Ovary (tissue), 7 donors: ENCODE measurements at regions not wholly inside any gene's neighbourhood (a gene's known extent, or its start where the extent isn't known, plus 50 kb on each side); places are given as distances from the start of the nearest gene placed in this dataset.

Source experiments
- DNase-seq, 5 donors: peaks; one replicate each; pipeline ENCODE4 v3.0.0-alpha.2; 2019 to 2020
- H3K27ac ChIP-seq, 2 donors: fragments of 200-600 bp; one replicate each; pipeline versions ENCODE4 v1.5.1 to v1.8.0; 2019 to 2022
- H3K27me3 ChIP-seq: fragments of 200-600 bp; one replicate; pipeline ENCODE4 v1.8.0; 2022
- H3K36me3 ChIP-seq: fragments of 200-600 bp; sonication (generic); one replicate; pipeline ENCODE4 v1.5.1; 2019
- H3K4me1 ChIP-seq: one replicate; pipeline ENCODE4 v1.8.1; 2013; ENCODE audit warnings: mild to moderate bottlenecking, moderate library complexity; ENCODE audit not compliant: insufficient read depth
- H3K4me3 ChIP-seq: fragments of 200-600 bp; sonication (generic); one replicate; pipeline ENCODE4 v1.5.1; 2017
- H3K9me3 ChIP-seq, 2 donors: fragments of 200-600 bp in 1 of 2; sonication (generic) in 1 of 2; one replicate each; pipeline versions ENCODE4 v1.5.1 to v1.8.1; 2013 to 2019; ENCODE audit warnings: mild to moderate bottlenecking in 1 of 2, moderate library complexity in 1 of 2
- CTCF ChIP-seq, 3 donors: fragments of 450-650 bp in 2 of 3; fragments of 200-600 bp in 1 of 3; IDR thresholded peaks; one replicate each; pipeline versions ENCODE4 v1.5.1 to v1.8.0; 2016 to 2022; ENCODE audit warnings: antibody characterized with exemption in 3 of 3, mild to moderate bottlenecking in 1 of 3
- EP300 ChIP-seq: sonication (generic); formaldehyde crosslinking; IDR thresholded peaks from one replicate; pipeline ENCODE4 v1.6.1; 2017; ENCODE audit warnings: antibody characterized with exemption
- POLR2A ChIP-seq: fragments of 450-650 bp; IDR thresholded peaks from one replicate; pipeline ENCODE4 v1.6.1; 2017; ENCODE audit warnings: antibody characterized with exemption, mild to moderate bottlenecking, moderate library complexity
- WGBS, 3 donors: extraction: QIAGEN DNeasy Blood & Tissue Kit in 1 of 3; methylation state at CpG; one replicate each; pipeline versions ENCODE4 v1.1.5 to v1.1.7; 2013 to 2017; 5-methylcytosine and 5-hydroxymethylcytosine counted together
- intact Hi-C, 4 donors: fragments of 100-400 bp; cut with DNase I; formaldehyde crosslinking; loops; one replicate each; pipeline versions ENCODE4 v1.11.0 to v1.15.1; 2022 to 2023
- donor health status: DM: no; HTN: no; CAD: no; lungs with moderate emphysema.
- donor health status: DM: no; HTN: no; CAD: no.
- donor health status: Bipolar disorder and iron deficiency.
- donor health status: DM: no; HTN: no; CAD: no.
- donor health status: DM: yes; HTN: yes; CAD: no.

- TF ChIP-seq CTCF (IDR thresholded peaks at IDR 0.05), result no peak
- H3K27ac ChIP-seq, result no peak overlapping the region
- WGBS, 3 donors, result 49 to 59% (median 54%) methylated on average over 3 of the region's 3 CpGs
- no peaks in the 10 kb centered on the region for H3K9me3 ChIP-seq
- DNase-seq, result no peak
- H3K27me3 ChIP-seq, result no peaks in the 10 kb centered on the region
- intact Hi-C loops, result no loop called here
- H3K36me3 ChIP-seq, result no peaks in the 10 kb centered on the region
- H3K4me3 ChIP-seq, result no peak overlapping the region
- H3K4me1 ChIP-seq, result no peaks in the 10 kb centered on the region
These were observed 573.7 kb downstream of the GBA3 start for GRCh38 chr4:23266401-23266800.

- Histone ChIP-seq H3K4me3 (no peak overlapping the region), H3K4me1 (no peaks in the 10 kb centered on the region), H3K36me3 (no peaks in the 10 kb centered on the region), H3K27me3 (no peaks in the 10 kb centered on the region), H3K9me3 (no peaks in the 10 kb centered on the region), H3K27ac (no peak overlapping the region)
- whole genome bisulfite sequencing, 3 donors, result 94 to 100% (median 96%) methylated on average over 1 of the region's 1 CpG
- TF ChIP-seq CTCF (IDR thresholded peaks at IDR 0.05), result no peak
- TF ChIP-seq EP300, result no peak
- TF ChIP-seq POLR2A, result no peak
- no peak for DNase-seq
- intact Hi-C loops, result no loop called here
These were observed 567.8 kb downstream of the GBA3 start for GRCh38 chr4:23260511-23260910.

GRCh38 chr4:23245203-23245832 lies 552.6 kb downstream of the GBA3 start:
- TF ChIP-seq POLR2A (no peak), EP300 (no peak), CTCF (IDR thresholded peaks at IDR 0.05) (no peak)
- Histone ChIP-seq H3K27ac (no peak overlapping the region), H3K4me3 (no peak overlapping the region), H3K27me3 (no peaks in the 10 kb centered on the region), H3K9me3 (no peaks in the 10 kb centered on the region), H3K36me3 (no peaks in the 10 kb centered on the region), H3K4me1 (no peaks in the 10 kb centered on the region)
- WGBS, 3 donors, result 53 to 82% (median 56%) methylated on average over 3 of the region's 3 CpGs
- intact Hi-C loops, result no loop called here
- DNase-seq, result no peak

- TF ChIP-seq POLR2A (no peak), CTCF (IDR thresholded peaks at IDR 0.05) (no peak), EP300 (no peak)
- H3K9me3 ChIP-seq, result no peaks in the 10 kb centered on the region
- no peak overlapping the region for H3K27ac ChIP-seq
- WGBS, 3 donors, result 49 to 55% (median 53%) methylated on average over 2 of the region's 2 CpGs
- DNase-seq, result no peak
- H3K4me1 ChIP-seq, result no peaks in the 10 kb centered on the region
- no peak overlapping the region for H3K4me3 ChIP-seq
- no peaks in the 10 kb centered on the region for H3K36me3 ChIP-seq
- intact Hi-C loops, result no loop called here
- H3K27me3 ChIP-seq, result no peaks in the 10 kb centered on the region
These were observed 550.2 kb downstream of the GBA3 start for GRCh38 chr4:23242962-23243361.
